GM10266 (cell line): ENCODE measurements at regions not wholly inside any gene's neighbourhood (a gene's known extent, or its start where the extent isn't known, plus 50 kb on each side); places are given as distances from the start of the nearest gene placed in this dataset.

ENCODE experiments used
- DNase-seq: peaks from one replicate; pipeline ENCODE4 v3.0.0; 2012; ENCODE audit errors: extremely low spot score
- TF ChIP-seq, protein P1 (sequence below): IDR thresholded peaks from 2 replicates; pipeline ENCODE4 v1.5.1; 2012; ENCODE audit warnings: mild to moderate bottlenecking, low read depth; ENCODE audit not compliant: control insufficient read depth, insufficient read depth; ENCODE audit errors: missing control alignments

DNA sequence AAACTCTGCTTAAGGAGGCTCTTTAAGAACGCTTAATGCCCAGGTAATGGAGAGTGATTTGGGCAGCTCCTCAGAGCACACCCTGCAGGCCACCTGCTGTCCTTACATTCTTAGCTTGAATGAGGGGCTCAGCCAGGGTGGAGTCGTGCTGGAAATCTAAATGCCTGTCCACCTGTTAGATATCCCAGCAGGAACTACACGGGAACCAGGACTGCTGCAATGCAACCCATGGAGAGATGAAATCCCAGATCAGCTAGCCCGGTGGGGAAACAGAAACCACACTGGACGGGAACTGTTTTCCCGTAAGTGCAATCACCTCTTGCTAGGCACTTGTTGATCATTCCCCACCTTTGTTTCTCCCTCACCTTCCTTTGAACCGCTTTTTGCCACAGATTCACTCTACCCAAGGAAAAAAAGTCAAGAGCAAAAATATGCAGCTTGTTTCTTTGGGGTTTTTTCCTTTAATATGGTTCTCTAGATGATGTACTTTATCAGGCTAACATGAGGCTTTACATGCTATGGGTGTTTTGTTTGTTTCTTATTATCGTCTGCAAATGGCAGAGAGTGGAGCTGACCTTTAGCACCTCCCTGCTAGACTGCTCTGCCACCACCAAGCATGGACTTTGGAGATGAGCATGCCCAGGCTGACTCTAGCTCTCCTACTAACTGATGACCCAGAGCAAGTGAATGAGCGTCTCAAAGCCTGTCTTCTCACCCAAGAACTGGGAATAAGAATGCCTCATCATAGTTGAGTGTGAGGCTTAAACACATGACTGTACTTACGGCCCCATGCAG is 125.9 kb upstream of the TNFAIP3 start:
- TF ChIP-seq, protein P1, sequence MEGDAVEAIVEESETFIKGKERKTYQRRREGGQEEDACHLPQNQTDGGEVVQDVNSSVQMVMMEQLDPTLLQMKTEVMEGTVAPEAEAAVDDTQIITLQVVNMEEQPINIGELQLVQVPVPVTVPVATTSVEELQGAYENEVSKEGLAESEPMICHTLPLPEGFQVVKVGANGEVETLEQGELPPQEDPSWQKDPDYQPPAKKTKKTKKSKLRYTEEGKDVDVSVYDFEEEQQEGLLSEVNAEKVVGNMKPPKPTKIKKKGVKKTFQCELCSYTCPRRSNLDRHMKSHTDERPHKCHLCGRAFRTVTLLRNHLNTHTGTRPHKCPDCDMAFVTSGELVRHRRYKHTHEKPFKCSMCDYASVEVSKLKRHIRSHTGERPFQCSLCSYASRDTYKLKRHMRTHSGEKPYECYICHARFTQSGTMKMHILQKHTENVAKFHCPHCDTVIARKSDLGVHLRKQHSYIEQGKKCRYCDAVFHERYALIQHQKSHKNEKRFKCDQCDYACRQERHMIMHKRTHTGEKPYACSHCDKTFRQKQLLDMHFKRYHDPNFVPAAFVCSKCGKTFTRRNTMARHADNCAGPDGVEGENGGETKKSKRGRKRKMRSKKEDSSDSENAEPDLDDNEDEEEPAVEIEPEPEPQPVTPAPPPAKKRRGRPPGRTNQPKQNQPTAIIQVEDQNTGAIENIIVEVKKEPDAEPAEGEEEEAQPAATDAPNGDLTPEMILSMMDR, result peak; percentile 7
- no peak for DNase-seq

- no peak for DNase-seq
- TF ChIP-seq, protein P1, result no peak
Observed at GRCh38 chr6:137743493-137743892, 123.6 kb upstream of the TNFAIP3 start.

DNA sequence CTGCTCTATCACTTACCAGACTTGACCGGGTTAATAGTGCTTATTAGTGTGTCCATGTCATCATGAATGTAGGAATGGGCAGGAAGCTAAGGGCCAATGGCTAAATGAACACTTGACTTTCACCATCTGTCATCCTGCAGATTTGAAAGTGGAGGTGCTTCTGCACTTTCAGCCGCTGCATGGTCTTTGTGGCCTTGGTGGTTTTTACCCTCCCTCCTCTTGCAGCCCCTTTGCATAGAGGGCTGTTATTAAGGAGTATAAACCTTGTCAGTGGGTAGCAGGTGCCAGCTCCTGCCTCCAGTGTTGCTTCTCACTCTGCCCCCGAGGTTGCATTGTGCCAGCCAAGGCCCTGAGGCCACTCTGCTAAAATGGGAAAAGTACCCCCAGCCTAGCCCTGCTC is 122.2 kb upstream of the TNFAIP3 start:
- TF ChIP-seq, protein P1, result no peak
- no peak for DNase-seq

GRCh38 chr6:137745321-137745720 is 121.7 kb upstream of the TNFAIP3 start:
- DNase-seq, result no peak
- TF ChIP-seq, protein P1, result no peak

GRCh38 chr6:137746264-137746663 is 120.8 kb upstream of the TNFAIP3 start:
- no peak for DNase-seq

DNA sequence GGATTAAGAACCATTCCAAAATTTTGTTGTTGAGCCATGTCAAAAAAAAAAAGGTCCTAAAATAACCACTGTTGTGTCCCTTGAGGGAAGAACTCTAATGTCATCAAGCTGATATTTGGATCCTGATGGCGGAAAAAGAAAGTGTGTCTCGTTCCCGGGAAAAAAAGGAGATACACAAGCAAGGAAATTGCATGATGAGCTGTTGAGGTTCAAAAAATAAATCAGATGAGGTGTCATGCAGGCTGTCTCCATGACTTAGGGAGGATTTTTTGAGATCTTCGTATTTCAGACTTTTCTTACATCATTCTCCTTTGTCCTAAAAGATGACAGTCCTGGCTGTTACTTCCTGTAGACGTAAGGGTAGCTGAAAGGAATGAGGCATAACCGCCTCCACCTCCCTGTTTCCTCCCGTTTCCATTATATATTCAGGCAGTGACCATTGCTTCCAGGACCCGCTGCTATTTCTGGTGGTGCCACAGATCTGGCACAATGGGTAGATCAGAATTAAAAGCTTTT is 117.3 kb upstream of the TNFAIP3 start:
- TF ChIP-seq, protein P1, result no peak
- no peak for DNase-seq

More at GRCh38 chr6:137746264-137746663, 120.8 kb upstream of the TNFAIP3 start:
- TF ChIP-seq, protein P1, result no peak

DNA sequence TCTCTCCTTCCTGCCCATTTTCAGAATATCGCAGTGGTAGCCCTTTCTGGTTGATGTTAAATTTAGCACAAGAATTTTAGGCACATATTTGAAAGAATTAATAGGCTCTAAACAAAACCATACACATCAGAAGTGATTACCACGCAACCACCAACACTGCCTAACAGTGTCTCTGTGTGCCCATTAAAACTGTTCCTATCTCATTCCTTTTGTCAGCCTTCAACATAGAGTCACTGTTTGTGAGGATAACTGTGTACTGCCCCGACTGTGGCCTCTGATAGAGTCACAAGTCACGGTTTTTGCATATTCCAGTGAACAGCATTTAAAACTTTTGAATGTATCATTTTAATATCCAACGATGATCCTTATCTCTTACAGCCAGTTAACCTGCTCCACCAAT is 116.8 kb upstream of the TNFAIP3 start:
- no peak for DNase-seq
- TF ChIP-seq, protein P1, result no peak
